Dendritic cell treated with granulocyte-macrophage colony-stimulating factor and Interleukin-4, amounts not matched to agents 40 ng/mL and 50 ng/mL, for 4 days (primary cell): ENCODE measurements at regions not wholly inside any gene's neighbourhood (a gene's known extent, or its start where the extent isn't known, plus 50 kb on each side); places are given as distances from the start of the nearest gene placed in this dataset.

Experiments
- H3K27ac Mint-ChIP-seq: one replicate; pipeline ENCODE4 v1.8.0; 2022; ENCODE audit warnings: mild to moderate bottlenecking, mixed read lengths
- H3K27me3 Mint-ChIP-seq: one replicate; pipeline ENCODE4 v1.8.0; 2022; ENCODE audit warnings: mild to moderate bottlenecking, mixed read lengths
- H3K36me3 Mint-ChIP-seq: one replicate; pipeline ENCODE4 v1.8.0; 2022; ENCODE audit warnings: low read depth, mixed read lengths
- H3K4me1 Mint-ChIP-seq: one replicate; pipeline ENCODE4 v1.8.0; 2022; ENCODE audit warnings: low read depth, mixed read lengths
- H3K4me3 Mint-ChIP-seq: one replicate; pipeline ENCODE4 v1.8.0; 2022; ENCODE audit warnings: mild to moderate bottlenecking, moderate library complexity, mixed read lengths
- H3K9me3 Mint-ChIP-seq: one replicate; pipeline ENCODE4 v1.8.0; 2022; ENCODE audit warnings: mixed read lengths
- intact Hi-C: fragments of 100-400 bp; cut with micrococcal nuclease; formaldehyde crosslinking; loops from one replicate; pipeline ENCODE4 v1.15.0; 2022

DNA sequence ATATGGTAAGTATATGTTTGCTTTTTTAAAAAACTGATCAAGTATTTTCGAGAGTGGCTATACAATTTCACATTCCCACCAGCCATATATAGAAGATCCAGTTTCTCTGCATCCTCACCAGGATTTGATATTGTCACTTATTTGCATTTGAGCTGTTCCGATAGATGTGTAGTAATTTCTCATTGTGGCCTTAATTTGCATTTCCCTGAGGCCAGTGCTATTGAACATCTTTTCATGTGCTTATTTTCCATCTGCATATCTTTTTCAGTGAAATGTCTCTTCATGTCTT is 72.9 kb upstream of the VASH1 start:
- H3K4me3 Mint-ChIP-seq: no peak overlapping the region
- H3K27ac Mint-ChIP-seq: no peak overlapping the region
- peaks cover 19% of the 10 kb centered on the region for H3K27me3 Mint-ChIP-seq
- H3K4me1 Mint-ChIP-seq: no peaks in the 10 kb centered on the region
- no peaks in the 10 kb centered on the region for H3K36me3 Mint-ChIP-seq
- peaks cover 15% of the 10 kb centered on the region for H3K9me3 Mint-ChIP-seq
- intact Hi-C loops: no loop called here

DNA sequence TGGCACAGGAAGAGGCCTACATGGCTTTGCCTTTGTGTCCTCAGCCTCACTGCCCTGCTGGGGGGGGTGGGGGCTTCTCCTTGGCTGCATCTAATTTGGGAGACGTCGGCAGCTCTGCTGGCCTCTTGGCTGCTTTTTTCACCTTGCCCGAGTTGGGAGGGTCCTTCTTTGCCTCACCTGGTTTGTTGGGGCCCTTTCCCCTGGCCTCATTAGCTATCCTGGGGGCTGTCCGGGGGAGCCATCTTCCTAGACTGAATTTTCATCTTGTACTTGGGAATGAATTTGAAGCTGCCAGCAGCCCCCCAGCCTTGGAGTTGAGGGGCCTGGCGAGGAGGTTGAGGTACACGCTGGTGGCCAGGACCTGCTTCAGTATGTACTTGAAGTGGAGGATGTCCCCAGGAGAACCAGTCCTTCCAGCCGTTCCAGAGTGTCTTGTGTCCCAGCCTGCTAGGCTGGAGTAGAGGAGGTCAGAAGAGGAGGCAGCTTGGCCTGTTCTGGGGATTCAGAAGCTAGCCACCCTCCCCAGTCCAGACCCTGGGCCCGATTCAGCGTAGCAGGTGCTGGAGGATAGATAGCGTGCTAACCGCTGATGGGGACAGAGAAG is 70.7 kb upstream of the VASH1 start:
- Mint-ChIP-seq H3K36me3 (no peaks in the 10 kb centered on the region), H3K27me3 (peaks cover 13% of the 10 kb centered on the region), H3K9me3 (peaks cover 15% of the 10 kb centered on the region), H3K4me1 (no peaks in the 10 kb centered on the region), H3K4me3 (no peak overlapping the region), H3K27ac (no peak overlapping the region)
- intact Hi-C loops: no loop called here

GRCh38 chr14:76694106-76694505 is 67.2 kb upstream of the VASH1 start:
- H3K4me3 Mint-ChIP-seq: no peak overlapping the region
- no peaks in the 10 kb centered on the region for H3K36me3 Mint-ChIP-seq
- peaks cover 8% of the 10 kb centered on the region for H3K4me1 Mint-ChIP-seq
- intact Hi-C loops: no loop called here
- no peak overlapping the region for H3K27ac Mint-ChIP-seq
- peaks cover 3% of the 10 kb centered on the region for H3K27me3 Mint-ChIP-seq
- H3K9me3 Mint-ChIP-seq: peaks cover 9% of the 10 kb centered on the region

DNA sequence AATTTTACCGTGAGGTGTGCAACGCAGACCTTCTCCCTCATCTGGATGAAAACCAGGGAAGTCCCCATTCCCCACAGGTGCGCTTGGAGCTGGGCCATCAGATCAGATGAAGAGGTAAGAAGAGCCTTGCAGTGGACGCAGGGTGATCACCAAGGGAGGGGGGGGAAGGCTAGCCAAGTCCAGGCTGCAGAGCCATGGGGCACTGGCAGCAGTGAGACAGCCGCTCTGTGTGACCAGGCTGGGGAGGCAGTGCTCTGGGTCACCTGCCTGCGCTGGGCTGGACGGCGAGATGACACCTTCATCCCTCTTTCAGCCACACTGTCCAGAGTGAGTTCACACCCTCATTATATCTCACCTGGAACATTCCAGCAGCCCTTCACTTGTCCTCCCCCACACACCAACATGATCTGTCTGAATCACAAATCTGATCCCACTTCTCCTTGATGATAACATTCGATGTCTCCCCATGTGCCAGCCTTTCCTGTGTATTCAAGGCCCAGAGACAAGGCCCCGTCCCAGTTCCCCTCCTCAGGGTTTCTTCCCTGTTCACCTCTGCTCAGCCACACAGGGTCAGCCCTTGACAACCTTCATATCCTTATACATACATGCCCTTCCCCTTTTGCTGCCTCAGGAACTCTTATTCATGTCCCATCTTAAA is 65.9 kb upstream of the VASH1 start:
- Mint-ChIP-seq H3K4me1 (peaks cover 8% of the 10 kb centered on the region), H3K36me3 (no peaks in the 10 kb centered on the region), H3K27ac (no peak overlapping the region), H3K9me3 (peaks cover 16% of the 10 kb centered on the region), H3K27me3 (peaks cover 3% of the 10 kb centered on the region), H3K4me3 (no peak overlapping the region)
- intact Hi-C loops: no loop called here

DNA sequence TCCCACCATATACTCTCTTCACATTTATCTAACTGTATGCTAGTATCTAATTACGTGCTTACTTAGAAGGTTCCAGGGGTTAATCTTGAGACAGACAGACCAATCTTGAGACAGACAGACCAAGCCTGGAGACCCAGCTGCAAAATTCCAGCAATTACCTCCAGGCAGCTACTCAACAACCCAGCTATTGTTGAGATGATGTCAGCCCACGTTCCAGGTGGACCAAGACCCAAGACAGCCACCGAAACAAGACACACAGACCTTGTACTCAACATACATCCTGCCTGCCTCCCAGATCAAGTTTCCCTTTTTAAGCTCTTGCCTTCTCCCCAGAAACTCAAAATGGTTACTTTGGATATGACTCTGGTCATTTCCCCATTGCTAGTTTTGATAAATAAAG is 64.9 kb upstream of the VASH1 start:
- Mint-ChIP-seq H3K4me3 (no peak overlapping the region), H3K36me3 (no peaks in the 10 kb centered on the region), H3K4me1 (peaks cover 8% of the 10 kb centered on the region), H3K27me3 (peaks cover 3% of the 10 kb centered on the region), H3K9me3 (peaks cover 16% of the 10 kb centered on the region), H3K27ac (no peak overlapping the region)
- intact Hi-C loops: no loop called here

- no peak overlapping the region for H3K4me3 Mint-ChIP-seq
- H3K4me1 Mint-ChIP-seq: peaks cover 8% of the 10 kb centered on the region
- intact Hi-C loops: no loop called here
Observed at GRCh38 chr14:76696791-76697190, 64.5 kb upstream of the VASH1 start.

GRCh38 chr14:76697246-76697905 is 63.9 kb upstream of the VASH1 start:
- Mint-ChIP-seq H3K36me3 (no peaks in the 10 kb centered on the region), H3K4me3 (no peak overlapping the region), H3K27me3 (peaks cover 3% of the 10 kb centered on the region), H3K9me3 (peaks cover 16% of the 10 kb centered on the region), H3K27ac (no peak overlapping the region), H3K4me1 (peaks cover 8% of the 10 kb centered on the region)
- intact Hi-C loops: no loop called here

More at GRCh38 chr14:76696791-76697190, 64.5 kb upstream of the VASH1 start:
- H3K36me3 Mint-ChIP-seq: no peaks in the 10 kb centered on the region
- peaks cover 16% of the 10 kb centered on the region for H3K9me3 Mint-ChIP-seq
- H3K27ac Mint-ChIP-seq: no peak overlapping the region
- peaks cover 3% of the 10 kb centered on the region for H3K27me3 Mint-ChIP-seq

GRCh38 chr14:76698191-76698590 is 63.1 kb upstream of the VASH1 start:
- H3K36me3 Mint-ChIP-seq: no peaks in the 10 kb centered on the region
- intact Hi-C loops: no loop called here

DNA sequence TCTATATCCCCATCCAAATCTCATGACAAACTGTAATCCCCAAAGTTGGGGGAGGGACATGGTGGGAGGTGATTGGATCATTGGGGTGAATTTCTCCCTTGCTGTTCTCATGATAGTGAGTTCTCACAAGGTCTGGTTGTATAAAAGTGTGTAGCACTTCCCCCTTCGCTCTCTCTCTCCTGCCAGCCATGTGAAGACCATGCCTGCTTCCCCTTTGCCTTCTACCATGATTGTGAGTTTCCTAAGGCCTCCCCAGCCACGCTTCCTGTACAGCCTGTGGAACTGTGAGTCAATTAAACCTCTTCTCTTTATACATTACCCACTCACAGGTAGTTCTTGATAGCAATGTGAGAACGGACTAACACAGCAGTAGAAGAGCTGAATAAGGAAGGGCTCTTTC is 62.6 kb upstream of the VASH1 start:
- intact Hi-C loops: no loop called here

More at GRCh38 chr14:76698191-76698590, 63.1 kb upstream of the VASH1 start:
- H3K27ac Mint-ChIP-seq: no peak overlapping the region
- peaks cover 16% of the 10 kb centered on the region for H3K9me3 Mint-ChIP-seq
- H3K4me1 Mint-ChIP-seq: peaks cover 8% of the 10 kb centered on the region
- H3K4me3 Mint-ChIP-seq: no peak overlapping the region
- peaks cover 3% of the 10 kb centered on the region for H3K27me3 Mint-ChIP-seq

GRCh38 chr14:76699209-76699938 is 61.9 kb upstream of the VASH1 start:
- no peak overlapping the region for H3K27ac Mint-ChIP-seq
- peaks cover 4% of the 10 kb centered on the region for H3K27me3 Mint-ChIP-seq
- H3K9me3 Mint-ChIP-seq: peaks cover 16% of the 10 kb centered on the region
- H3K4me1 Mint-ChIP-seq: peaks cover 8% of the 10 kb centered on the region
- no peak overlapping the region for H3K4me3 Mint-ChIP-seq
- intact Hi-C loops: no loop called here
- no peaks in the 10 kb centered on the region for H3K36me3 Mint-ChIP-seq

More for the DNA sequence above, 62.6 kb upstream of the VASH1 start:
- H3K4me1 Mint-ChIP-seq: peaks cover 8% of the 10 kb centered on the region
- no peak overlapping the region for H3K4me3 Mint-ChIP-seq
- H3K36me3 Mint-ChIP-seq: no peaks in the 10 kb centered on the region
- no peak overlapping the region for H3K27ac Mint-ChIP-seq
- peaks cover 16% of the 10 kb centered on the region for H3K9me3 Mint-ChIP-seq
- peaks cover 3% of the 10 kb centered on the region for H3K27me3 Mint-ChIP-seq

- H3K27me3 Mint-ChIP-seq: peaks cover 4% of the 10 kb centered on the region
- H3K27ac Mint-ChIP-seq: no peak overlapping the region
- peaks cover 16% of the 10 kb centered on the region for H3K9me3 Mint-ChIP-seq
- no peak overlapping the region for H3K4me3 Mint-ChIP-seq
- H3K4me1 Mint-ChIP-seq: peaks cover 8% of the 10 kb centered on the region
- H3K36me3 Mint-ChIP-seq: no peaks in the 10 kb centered on the region
- intact Hi-C loops: no loop called here
Observed at GRCh38 chr14:76699939-76700590, 61.2 kb upstream of the VASH1 start.

GRCh38 chr14:76701436-76701835 is 59.8 kb upstream of the VASH1 start:
- peaks cover 16% of the 10 kb centered on the region for H3K9me3 Mint-ChIP-seq
- intact Hi-C loops: no loop called here
- peaks cover 8% of the 10 kb centered on the region for H3K4me1 Mint-ChIP-seq
- no peaks in the 10 kb centered on the region for H3K36me3 Mint-ChIP-seq
- no peak overlapping the region for H3K4me3 Mint-ChIP-seq
- H3K27ac Mint-ChIP-seq: no peak overlapping the region
- H3K27me3 Mint-ChIP-seq: peaks cover 9% of the 10 kb centered on the region

- intact Hi-C loops: no loop called here
- Mint-ChIP-seq H3K4me3 (no peak overlapping the region), H3K27ac (no peak overlapping the region), H3K36me3 (no peaks in the 10 kb centered on the region), H3K27me3 (peaks cover 9% of the 10 kb centered on the region), H3K4me1 (peaks cover 8% of the 10 kb centered on the region), H3K9me3 (peaks cover 16% of the 10 kb centered on the region)
Observed at GRCh38 chr14:76701981-76702380, 59.3 kb upstream of the VASH1 start.

DNA sequence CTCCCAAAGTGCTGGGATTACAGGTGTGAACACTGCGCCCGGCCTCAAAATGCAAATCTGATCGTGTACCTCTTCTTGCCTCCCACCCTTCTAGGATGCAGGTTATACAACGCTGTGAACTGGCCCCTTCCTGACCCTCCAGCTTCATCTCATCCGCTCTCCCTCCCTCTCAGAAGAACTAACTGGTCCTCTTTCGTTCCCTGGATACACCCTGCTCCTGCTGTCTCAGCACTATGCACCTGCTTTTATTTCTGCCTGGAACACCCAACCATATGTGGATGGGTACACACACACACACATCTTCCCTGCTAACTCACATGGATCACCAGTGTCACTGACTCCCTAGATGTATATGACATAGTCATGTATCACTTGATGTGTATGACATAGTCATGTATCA is 56.1 kb upstream of the VASH1 start:
- Mint-ChIP-seq H3K4me1 (peaks cover 2% of the 10 kb centered on the region), H3K9me3 (peaks cover under 1% of the 10 kb centered on the region), H3K27ac (no peak overlapping the region), H3K27me3 (peaks cover 9% of the 10 kb centered on the region), H3K36me3 (no peaks in the 10 kb centered on the region), H3K4me3 (no peak overlapping the region)
- intact Hi-C loops: no loop called here
